HG02885 (cell line): ENCODE measurements at regions not wholly inside any gene's neighbourhood (a gene's known extent, or its start where the extent isn't known, plus 50 kb on each side); places are given as distances from the start of the nearest gene placed in this dataset.

Experiments used
- ATAC-seq: cut with Tn5 transposase; IDR thresholded peaks from one replicate; pipeline ENCODE4 v1.9.1; 2021; ENCODE audit warnings: mild to moderate bottlenecking; ENCODE audit not compliant: unreplicated experiment, poor library complexity

DNA sequence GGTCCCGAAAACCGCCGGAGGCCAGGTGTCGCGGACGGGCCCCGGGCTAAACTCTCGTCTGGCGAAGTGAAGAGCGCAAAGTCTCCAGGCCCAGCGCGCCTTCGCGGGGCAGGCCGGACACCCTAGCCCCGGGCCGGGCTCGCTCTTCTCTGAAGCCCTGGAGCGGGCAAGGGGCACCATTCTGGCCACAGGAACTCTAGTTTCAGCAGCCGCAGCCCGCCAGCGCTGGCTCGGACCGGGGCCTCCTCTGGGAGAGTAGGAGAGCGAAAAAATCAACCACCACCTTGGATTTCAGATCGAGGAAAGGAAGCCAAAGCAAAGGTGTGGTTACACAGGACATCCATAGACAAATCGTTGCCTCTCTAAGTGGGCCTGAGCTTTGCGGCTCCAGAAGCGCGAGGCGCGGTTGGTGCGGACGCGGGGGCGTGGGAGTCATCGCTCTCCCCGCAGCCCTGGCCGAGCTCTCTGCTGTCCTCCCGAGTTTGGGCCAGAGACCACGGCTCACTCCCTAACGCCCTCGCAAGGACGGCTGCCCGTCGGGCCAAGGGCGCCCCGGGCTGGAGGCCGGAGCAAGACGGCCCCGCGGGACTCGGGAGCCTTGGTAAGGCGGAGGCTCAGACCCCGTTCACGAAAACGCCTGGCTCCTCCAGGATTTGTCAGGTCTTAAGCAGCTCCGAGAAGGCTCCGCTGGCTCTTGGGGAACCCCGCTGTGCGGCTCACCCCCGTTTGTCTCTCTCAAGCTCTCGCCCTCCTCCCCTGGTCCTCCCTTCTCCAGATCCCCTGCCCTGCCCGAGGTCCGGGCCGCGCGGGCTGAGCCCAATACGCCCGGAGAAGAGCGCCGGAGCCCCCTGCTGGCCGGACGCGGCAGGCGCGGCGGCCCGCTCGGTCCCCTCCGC lies 132.9 kb upstream of the DPYD start:
- peak; percentile 96 for ATAC-seq

DNA sequence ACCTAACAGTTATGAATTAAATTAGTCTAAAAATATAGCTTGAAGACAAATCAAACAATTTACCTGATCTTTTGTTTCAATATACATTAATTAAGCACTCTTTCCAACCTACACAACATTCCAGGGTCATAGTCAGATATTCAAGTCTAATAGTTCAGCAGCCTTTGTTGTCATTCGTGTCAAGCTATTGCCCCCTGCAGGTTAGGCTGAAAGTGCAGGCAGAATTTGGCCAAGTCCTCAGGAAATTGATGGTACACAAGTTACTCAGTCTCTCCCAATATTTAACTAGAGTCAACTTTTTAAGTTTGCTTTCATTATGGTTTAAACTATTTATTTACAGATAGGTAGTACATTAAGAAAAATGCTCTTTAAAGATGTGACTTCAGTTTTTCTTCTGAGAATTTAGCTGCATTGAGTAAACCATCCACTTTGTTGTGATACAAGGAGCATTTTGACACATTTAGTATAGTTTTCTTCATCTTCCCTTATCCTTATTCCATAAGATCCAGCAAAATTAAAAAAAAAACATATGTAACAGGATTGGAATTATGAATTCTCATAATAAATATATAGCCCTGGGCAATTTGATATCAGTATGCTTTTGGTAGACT lies 130.3 kb upstream of the DPYD start:
- peak; percentile 56 for ATAC-seq

DNA sequence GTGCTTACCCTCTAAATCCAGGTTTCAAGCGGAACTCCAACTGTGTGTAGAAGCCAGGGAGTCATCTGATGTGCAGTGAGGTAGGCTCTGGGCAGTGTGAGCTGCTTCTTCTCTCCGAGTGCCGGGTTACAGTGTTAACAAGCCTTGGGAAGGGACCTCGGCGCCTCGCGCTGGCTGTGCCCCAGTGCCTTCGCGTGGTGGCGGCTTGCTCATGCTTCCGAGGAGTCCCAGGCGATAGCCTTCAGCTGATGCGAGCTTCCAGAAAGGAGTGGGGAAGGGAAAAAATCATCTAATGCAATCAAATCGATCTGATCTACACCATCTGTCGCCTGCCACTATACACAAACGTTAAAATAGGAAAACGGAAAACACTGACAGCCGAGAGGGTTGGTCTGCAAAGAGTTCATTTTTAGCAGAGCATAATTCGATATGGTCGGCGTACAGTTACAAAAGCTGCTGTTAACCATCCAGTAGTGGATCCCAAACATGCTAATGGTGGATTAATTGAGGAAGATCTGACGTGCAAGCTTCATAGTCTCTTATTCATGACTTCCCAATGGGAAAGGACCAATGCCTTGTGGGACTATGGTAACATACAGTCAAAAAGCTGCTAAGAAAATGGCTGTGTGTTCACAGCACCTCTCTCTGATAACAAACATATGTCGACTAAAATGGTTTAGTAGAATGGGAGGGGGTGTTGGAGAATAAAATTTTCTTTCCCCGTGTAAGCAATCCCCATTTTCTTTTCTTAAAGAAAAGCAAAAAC lies 128.7 kb upstream of the DPYD start:
- ATAC-seq = no peak

DNA sequence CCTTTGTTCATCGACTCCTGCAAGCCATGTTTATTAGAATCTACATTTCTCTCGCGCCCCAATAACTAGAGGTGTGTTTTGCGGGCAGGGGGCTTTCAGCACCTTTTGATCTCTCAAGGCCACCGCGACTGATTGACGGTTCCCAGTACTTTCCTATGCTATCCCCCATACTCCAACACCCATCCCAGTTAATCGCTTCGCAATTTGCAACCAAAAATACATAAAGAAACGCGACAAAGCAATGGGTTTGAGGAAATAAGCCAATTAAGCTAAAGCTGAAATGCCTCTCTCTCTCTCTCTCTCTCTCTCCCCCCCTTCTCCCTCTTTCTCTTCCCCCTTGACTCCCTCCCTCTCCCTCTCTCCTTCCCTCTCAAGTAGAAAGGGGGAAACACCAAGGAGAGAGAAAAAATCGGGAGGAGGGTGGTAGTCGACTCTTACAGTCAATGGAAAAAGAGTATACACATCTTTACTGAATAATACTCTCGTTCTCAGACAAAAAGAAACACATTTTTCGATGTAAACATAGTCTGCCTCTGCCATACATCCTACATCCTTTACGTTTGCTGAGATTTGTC lies 128.0 kb upstream of the DPYD start:
- ATAC-seq = no peak

DNA sequence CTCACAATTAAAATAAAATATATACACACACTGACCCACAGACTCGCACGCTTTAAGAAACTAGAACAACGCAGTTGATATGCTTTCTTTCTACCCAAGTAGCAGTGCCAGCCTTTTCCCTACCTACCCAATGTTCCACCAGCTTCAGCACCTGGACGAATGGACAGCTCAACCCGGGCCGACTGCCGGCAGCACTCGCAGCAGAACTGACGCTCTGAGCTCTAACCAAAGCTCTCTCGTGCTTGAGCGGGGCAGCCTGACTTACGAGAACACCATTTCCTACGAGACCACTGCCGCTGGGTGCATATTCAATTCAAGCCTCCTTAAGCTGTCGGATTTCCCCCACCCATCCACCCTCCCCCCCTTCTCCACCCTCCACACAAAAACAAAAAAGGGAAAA lies 127.4 kb upstream of the DPYD start:
- ATAC-seq = peak; percentile 66

DNA sequence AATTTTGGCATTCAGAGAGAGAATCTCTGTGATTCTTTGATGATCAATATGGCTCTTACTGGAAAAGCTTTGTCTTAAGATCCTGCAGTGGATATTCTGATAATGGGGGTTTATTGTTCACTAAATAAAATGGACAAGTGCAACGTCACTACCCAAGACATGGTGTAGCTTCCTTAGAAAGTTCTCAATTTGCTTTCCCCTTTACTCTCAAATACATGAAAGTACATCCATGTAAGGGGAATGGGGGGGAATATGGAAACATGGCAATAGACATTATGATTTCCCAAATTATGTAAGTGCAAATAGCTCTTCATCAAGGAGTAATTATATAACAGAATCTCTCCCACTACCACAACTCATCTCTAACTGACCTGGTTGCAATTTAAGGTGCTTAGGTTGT lies 126.3 kb upstream of the DPYD start:
- no peak for ATAC-seq

DNA sequence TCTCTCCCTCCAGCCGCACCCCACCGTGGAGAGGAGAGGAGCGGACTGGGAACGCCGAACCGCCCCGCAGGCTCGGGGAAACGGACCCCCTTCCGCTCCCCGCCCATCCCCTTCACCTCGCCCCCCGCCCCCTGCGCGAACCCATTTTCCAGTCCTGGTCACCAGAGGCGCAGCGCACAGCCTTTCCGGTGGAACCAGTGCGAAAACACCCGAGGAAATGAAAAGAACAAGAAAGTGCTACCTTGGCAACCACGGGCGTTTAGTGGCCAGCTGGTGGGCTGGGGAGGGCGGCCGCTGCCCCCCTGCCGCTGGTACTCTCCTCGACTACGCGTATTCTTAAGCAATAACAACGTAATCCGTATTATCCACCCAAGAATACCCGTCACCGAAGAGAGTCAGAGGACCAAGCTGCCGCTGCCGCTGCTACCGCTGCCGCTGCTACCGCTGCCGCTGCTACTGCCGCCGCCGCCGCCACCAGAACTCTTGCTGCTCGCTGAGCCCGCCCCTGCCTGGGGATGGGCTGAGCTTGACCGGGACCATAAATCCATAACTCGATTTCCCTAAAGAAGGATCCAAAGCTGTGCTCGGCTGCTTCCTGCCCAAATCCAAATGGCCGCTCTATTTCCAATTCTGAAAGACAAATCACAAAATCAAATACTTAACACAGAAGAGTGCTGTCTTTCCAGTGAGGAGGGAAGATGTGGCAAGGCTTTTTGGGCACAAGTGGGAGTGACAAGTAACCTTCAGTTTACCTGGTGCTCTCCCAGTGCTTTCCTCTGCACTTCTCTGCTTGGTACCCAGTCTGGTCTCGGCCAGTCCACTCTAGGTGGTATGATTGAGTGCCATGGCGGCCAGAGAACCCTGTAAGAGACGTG lies 125.2 kb upstream of the DPYD start:
- ATAC-seq = no peak

DNA sequence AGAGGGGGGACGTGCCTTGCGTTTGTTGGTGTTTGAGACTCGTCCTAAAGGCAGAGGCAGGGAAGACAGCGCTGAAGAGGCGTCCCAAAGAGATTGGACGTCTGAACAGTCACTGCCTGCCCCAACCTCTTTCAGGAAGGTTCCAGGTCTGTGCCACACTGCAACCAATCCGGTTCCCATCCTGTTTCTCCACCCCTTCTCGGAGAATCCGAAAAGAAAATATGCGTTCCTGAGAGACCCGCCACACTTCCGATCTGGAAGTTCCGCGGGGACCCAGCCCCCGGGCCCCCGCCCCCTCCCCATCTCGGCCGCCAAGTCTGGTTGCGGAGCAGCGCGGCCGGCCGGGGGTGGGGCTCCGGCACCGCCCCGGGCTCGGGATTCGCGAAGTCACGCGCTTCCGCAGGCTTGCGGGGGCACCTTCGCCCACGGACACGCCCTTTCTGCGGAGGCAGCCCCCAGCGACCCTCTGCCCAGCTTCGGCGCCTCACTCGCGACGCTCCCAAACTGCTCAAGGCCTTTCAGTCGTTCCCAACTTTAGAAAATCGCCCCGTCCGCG lies 124.5 kb upstream of the DPYD start:
- ATAC-seq = no peak

DNA sequence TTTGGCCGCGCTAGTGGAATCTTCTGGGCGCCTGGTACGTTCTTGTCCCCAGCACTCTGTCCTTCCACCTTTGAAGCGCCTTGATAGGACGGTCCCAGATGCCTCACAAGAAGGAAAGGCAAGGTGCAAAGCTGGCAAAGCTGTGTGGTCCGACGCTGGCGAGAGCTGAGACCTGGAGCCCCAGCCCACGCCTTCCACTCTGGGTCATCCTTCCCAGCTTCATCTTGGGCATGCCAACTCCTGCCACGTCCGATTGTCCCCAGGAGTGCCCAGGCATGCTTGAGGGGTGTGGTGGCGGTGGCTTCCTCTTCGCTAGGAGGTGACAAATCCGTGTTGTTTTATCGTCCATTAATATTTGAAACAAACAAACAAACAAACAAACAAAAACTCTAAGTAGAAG lies 123.9 kb upstream of the DPYD start:
- ATAC-seq = no peak

DNA sequence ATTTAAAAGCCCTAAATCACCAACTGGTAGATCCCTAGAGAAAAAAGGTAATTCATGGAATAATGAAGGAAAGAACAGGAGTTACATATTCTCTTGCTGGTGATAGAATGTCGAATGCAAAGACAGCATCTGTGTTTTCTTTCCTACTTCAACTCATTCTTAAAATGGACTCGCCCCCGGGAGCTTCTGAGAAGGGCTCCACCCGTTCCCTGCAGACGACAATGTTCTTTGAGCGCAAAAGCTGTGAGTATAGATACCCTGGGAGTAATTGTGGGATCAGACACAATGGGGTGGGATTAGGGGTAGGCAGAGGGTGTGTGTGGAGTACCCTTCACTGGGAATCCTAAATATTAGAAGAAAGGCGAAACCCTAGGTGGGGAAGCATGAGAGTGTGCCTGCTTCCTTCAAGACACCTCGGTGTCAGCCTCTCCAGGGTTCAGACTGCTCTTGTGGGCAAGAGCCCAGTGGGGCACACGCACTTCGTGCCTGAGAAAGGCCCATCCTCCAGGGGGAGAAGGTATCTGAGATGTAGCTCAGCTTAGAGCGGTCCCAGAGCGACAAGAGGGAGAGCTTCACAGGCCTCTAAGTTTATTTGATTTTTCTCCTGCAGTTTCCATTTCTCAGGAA lies 123.3 kb upstream of the DPYD start:
- no peak for ATAC-seq

DNA sequence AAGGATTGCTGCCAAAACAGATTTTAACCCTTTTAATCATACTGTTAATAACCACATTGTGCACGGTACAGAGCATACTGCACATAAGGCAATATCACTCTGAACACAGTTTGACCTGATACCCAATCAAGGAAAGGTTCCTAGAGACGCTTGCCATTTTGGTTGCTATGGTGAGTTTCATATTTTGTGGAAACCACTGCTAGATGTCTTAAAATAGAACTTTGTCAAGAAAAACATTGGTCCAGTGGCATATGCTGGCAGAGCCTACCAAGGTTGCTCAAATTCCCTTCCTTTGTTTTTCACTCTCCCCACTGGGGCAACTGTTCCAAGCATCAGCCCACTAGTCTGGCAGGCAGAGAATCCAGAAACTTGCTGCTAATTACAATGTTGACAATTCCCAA lies 114.8 kb upstream of the DPYD start:
- no peak for ATAC-seq

DNA sequence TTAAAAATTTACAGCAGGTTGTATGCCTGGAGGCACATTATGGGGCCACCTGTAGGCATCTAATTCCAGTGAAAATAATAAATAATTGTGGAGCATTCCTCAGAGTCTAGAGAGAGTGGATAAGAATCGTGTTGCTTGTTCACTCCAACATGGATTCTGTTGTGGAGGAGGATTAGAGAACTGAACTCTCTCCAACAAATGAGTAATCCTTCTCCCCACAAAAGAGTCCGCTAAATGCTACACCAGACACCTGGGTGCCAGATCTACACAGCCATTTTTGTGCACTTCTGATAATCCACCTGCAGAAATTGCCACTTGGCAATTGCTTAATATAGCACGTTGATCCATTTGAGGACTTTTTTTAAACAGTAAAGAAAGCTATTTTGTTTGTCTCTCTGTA lies 113.7 kb upstream of the DPYD start:
- ATAC-seq = no peak

DNA sequence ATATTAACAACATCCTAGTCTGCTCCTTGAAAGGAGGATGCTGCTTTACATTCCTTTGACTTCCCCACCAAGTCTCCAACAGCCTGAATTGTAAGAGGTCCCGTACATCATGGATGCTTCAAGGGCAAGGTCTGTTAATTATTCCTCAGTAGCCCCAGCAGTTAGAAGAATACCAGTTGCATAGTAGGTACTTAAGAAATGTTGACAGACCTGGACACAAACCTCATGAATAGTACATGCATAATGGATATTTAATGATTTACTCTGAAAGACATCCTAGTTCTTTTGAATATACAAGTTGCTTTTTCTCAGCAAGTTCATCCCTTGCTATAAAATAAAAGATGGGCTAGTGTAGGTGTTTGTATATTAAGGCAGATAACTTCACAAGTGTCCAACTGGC lies 112.1 kb upstream of the DPYD start:
- ATAC-seq = no peak

DNA sequence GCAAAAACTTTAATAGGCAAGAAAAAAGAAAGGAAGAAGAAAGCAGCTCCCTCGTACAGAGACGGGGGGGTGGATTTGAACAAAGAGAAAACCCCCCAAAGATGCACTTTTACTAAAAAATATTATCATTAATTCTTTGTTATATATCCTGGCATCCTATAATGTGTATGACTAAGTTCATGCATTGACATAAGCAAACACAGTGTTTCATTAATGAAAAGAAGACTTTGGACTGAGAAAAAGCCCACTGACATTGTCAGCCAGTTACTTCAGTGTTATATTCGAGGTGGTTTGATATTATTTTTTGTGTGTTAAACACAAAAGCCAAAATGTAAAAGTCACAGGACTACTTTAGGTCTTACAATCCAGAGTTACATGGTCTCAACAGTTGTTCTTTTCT lies 110.1 kb upstream of the DPYD start:
- ATAC-seq = no peak

DNA sequence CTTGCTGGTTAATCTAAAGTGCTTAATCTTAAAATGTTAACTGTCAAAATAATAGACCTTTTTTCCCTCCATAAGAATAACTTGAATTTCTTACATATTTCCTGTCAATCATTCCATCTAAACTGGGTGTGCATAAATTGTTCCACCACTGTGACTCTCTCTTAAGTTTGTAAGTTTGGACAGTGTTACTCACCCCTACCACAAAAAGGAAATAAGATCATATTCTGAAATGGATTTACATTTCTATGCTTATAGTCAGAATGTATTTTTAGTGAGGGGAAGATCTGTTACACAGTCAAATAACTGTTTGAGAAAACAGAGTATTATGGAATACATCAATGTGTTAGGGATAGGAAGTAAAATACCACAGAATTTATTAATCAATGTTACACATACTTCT lies 109.6 kb upstream of the DPYD start:
- ATAC-seq = no peak

DNA sequence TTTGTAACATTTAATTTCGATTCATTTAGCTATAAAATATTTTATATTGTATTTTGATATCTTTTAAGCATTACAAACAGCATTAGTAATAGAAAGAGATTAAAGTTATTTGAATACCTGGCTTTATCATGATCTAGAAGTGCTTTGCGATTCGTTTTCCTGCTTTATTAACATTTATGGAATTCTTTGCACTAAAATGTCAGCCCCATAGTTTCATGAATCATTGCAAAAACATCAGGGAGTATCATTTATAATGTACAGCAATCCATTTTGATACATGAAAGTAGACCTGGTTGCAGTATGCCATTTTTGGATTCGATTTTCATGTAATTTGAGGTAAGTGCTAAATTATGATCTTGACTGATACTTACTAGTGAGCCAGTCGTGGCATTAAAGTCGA lies 108.0 kb upstream of the DPYD start:
- ATAC-seq = no peak

DNA sequence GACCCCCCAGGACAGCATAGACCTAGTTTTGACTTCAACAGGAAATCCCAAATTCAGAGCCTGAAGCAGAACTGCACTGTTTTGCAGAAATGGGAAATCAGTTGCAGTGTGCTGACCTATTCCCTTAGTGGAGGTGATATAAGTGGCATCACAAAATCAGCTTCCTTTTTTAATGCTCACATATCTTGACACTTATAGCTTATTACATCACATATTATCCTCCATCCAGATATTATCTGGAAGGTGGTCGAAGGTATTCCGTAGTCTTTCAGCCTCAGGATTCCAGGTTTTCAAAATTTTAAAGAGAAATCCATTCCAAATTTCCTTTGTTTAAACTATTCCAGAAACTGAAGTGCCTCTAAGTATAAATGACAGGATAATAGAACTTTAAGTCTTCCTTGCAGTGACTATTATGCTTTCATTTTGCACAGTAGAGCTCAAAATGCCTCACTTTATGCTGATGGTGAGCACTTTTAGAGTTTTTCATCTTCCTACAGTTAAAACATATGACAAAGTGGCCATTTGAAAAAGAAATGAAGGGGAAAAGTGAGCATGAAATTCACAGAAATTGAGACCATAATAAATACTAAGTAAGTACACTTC lies 106.4 kb upstream of the DPYD start:
- ATAC-seq = no peak

DNA sequence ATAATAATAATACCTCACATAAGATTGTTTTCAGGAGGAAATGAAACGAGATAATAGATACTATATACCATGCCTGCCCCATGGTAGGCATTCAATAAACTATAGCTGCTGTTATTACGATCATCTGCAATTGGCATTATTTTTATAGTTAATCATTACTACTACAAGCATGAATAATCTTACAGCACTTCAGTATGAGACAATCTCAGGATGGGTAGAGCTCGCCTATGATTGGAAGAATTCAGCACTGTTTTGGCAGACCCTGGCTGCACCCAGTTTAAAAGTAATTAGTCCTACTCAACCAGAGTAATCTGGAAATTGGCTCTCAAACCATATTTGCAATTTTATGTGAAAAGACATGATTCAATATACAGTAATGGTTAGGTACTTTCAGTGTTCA lies 105.0 kb upstream of the DPYD start:
- ATAC-seq = no peak

DNA sequence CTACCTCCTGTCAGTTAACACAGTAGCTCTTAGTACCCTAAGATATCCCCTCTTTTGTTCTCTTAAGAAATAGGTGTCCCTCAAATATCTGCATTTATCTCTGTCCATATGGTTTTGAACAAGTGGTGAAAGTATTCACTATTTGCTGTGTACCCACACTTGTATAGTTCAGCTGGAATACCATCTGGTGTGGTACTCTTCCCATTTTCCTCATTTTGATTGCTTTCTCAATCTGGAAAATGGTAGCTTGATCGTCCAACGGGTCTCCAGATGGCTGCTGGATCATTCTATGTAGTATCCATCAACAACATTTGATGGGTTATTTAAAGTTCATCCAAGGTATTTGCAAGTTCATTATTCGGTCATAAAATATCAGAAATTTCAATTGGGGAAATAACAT lies 100.3 kb upstream of the DPYD start:
- no peak for ATAC-seq
